Smooth muscle cell (in vitro differentiated cells): ENCODE measurements at regions not wholly inside any gene's neighbourhood (a gene's known extent, or its start where the extent isn't known, plus 50 kb on each side); places are given as distances from the start of the nearest gene placed in this dataset.

ENCODE experiments used
- DNase-seq: peaks from one replicate; lab custom pipeline; 2025; ENCODE audit not compliant: unreplicated experiment; lab: John Stamatoyannopoulos, UW
- H2AFZ ChIP-seq: fragments of 200-600 bp; sonication (generic); 2 replicates; pipeline ENCODE4 v1.6.0; 2016; ENCODE audit warnings: antibody characterized with exemption, low read depth, mild to moderate bottlenecking
- H3F3A ChIP-seq: fragments of 200-600 bp; sonication (generic); 2 replicates; pipeline ENCODE4 v1.6.0; 2017; ENCODE audit warnings: antibody characterized with exemption, low read depth
- H3K27ac ChIP-seq: fragments of 200-600 bp; sonication (generic); 2 replicates; pipeline ENCODE4 v1.5.1; 2016; ENCODE audit warnings: low read depth, mild to moderate bottlenecking
- H3K27me3 ChIP-seq: fragments of 200-600 bp; sonication (generic); 2 replicates; pipeline ENCODE4 v1.6.1; 2016; ENCODE audit warnings: low read depth, mild to moderate bottlenecking
- H3K36me3 ChIP-seq: fragments of 200-600 bp; sonication (generic); 2 replicates; pipeline ENCODE4 v1.5.1; 2016; ENCODE audit warnings: low read depth
- H3K4me1 ChIP-seq: fragments of 200-600 bp; sonication (generic); 2 replicates; pipeline ENCODE4 v1.5.1; 2016; ENCODE audit warnings: low read depth
- H3K4me2 ChIP-seq: fragments of 200-600 bp; sonication (generic); 2 replicates; pipeline ENCODE4 v1.6.0; 2016; ENCODE audit warnings: mild to moderate bottlenecking
- H3K4me3 ChIP-seq: fragments of 200-600 bp; sonication (generic); 2 replicates; pipeline ENCODE4 v1.5.1; 2016; ENCODE audit warnings: mild to moderate bottlenecking
- H3K79me2 ChIP-seq: fragments of 200-600 bp; sonication (generic); 2 replicates; pipeline ENCODE4 v1.6.0; 2016; ENCODE audit warnings: low read depth, mild to moderate bottlenecking
- H3K9ac ChIP-seq: fragments of 200-600 bp; sonication (generic); 2 replicates; pipeline ENCODE4 v1.6.0; 2016; ENCODE audit warnings: low read depth
- H3K9me3 ChIP-seq: fragments of 200-600 bp; sonication (generic); replicated peaks from 2 replicates; pipeline ENCODE4 v1.5.1; 2016; ENCODE audit warnings: low read depth
- H4K20me1 ChIP-seq: fragments of 200-600 bp; sonication (generic); 2 replicates; pipeline ENCODE4 v1.6.0; 2016; ENCODE audit warnings: low read depth
- WGBS: methylation state at CpG from one replicate; pipeline ENCODE4 v1.1.7; 2016; ENCODE audit warnings: low lambda C conversion rate; 5-methylcytosine and 5-hydroxymethylcytosine counted together
- TF ChIP-seq, protein P1 (sequence below): fragments of 200-600 bp; sonication (generic); IDR thresholded peaks from 2 replicates; pipeline ENCODE4 v1.5.1; 2017; ENCODE audit warnings: borderline replicate concordance, mild to moderate bottlenecking, antibody characterized with exemption; ENCODE audit not compliant: insufficient read depth, poor library complexity, severe bottlenecking

DNA sequence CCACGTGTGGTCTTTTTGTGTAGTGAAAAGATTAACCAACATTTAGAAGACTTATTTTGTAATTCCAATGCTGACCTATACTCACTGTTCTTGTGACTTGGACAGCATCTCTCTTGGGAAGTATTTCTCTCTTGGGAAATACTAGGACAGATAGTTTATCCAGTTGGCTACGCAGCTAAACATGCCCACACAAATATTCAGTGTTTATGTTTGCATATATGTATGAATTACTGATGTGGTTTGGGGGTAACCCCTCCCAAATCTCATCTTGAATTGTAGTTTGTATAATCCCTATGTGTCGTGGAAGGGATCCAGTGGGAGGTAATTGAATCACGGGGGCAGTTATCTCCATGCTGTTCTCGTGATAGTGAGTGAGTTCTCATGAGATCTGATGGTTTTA lies 2062.3 kb upstream of the CELF4 start:
- Histone ChIP-seq H3K79me2 (no peaks in the 10 kb centered on the region), H2AFZ (no peak overlapping the region), H3K36me3 (no peaks in the 10 kb centered on the region), H3F3A (no peaks in the 10 kb centered on the region), H3K9me3 (no peaks in the 10 kb centered on the region), H3K4me2 (no peak overlapping the region), H3K4me3 (no peak overlapping the region), H3K27ac (no peak overlapping the region), H3K4me1 (no peaks in the 10 kb centered on the region), H3K9ac (no peak overlapping the region), H4K20me1 (no peaks in the 10 kb centered on the region), H3K27me3 (no peaks in the 10 kb centered on the region)
- no peak for DNase-seq
- WGBS: 36% methylated on average over 5 of the region's 5 CpGs
- TF ChIP-seq, protein P1, sequence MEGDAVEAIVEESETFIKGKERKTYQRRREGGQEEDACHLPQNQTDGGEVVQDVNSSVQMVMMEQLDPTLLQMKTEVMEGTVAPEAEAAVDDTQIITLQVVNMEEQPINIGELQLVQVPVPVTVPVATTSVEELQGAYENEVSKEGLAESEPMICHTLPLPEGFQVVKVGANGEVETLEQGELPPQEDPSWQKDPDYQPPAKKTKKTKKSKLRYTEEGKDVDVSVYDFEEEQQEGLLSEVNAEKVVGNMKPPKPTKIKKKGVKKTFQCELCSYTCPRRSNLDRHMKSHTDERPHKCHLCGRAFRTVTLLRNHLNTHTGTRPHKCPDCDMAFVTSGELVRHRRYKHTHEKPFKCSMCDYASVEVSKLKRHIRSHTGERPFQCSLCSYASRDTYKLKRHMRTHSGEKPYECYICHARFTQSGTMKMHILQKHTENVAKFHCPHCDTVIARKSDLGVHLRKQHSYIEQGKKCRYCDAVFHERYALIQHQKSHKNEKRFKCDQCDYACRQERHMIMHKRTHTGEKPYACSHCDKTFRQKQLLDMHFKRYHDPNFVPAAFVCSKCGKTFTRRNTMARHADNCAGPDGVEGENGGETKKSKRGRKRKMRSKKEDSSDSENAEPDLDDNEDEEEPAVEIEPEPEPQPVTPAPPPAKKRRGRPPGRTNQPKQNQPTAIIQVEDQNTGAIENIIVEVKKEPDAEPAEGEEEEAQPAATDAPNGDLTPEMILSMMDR: no peak

DNA sequence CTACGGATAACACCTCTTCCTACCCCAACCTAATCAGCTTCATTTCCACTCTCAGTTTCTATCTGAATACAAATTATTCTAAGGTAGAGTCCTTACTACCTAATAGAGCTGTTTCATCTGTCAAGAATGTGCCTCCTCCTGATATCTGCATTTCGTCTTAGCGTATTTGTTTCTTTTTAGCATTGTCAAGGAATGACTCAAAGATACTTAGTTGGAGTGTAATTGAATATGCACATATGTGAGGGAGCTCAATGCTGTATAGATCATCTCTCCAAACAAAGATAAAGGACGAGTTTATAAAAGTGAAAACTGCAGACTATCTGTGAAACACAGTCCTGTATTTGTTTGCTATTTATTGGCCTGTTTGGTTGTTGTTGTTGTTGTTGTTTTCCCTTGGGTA lies 2059.4 kb upstream of the CELF4 start:
- WGBS: 28% methylated on average over 4 of the region's 4 CpGs
- Histone ChIP-seq H3K27ac (no peak overlapping the region), H3K9me3 (no peaks in the 10 kb centered on the region), H3K79me2 (no peaks in the 10 kb centered on the region), H3F3A (no peaks in the 10 kb centered on the region), H3K4me1 (no peaks in the 10 kb centered on the region), H3K4me2 (peak overlapping the region; percentile 30), H3K9ac (no peak overlapping the region), H3K36me3 (no peaks in the 10 kb centered on the region), H2AFZ (no peak overlapping the region), H3K27me3 (no peaks in the 10 kb centered on the region), H3K4me3 (no peak overlapping the region), H4K20me1 (no peaks in the 10 kb centered on the region)
- TF ChIP-seq, protein P1: no peak
- DNase-seq: no peak

DNA sequence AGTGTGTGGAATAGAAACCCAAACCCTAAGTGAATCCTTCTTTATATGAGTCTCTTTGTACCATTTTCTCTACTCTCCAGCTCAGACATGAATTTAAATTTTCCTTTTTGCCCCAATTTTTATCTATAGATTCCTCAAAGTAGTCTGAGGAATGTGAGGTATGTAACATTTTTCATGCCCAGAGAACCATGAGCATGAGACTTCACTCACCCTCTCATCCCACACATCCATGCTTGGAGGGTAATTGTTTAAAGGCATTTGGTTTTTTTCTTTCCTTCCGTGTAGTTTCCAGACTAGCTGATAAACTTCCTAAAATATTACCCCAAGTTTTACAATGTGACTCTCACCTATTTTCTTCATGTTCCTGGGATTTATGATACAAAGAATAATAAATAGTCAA lies 2056.8 kb upstream of the CELF4 start:
- H4K20me1 ChIP-seq: no peaks in the 10 kb centered on the region
- peak overlapping the region; percentile 4 for H3K4me2 ChIP-seq
- H3F3A ChIP-seq: no peaks in the 10 kb centered on the region
- no peaks in the 10 kb centered on the region for H3K79me2 ChIP-seq
- no peak overlapping the region for H2AFZ ChIP-seq
- no peak overlapping the region for H3K27ac ChIP-seq
- H3K9ac ChIP-seq: no peak overlapping the region
- TF ChIP-seq, protein P1: no peak
- WGBS: 35% methylated on average over 1 of the region's 1 CpG
- no peaks in the 10 kb centered on the region for H3K36me3 ChIP-seq
- DNase-seq: no peak
- H3K4me1 ChIP-seq: no peaks in the 10 kb centered on the region
- H3K9me3 ChIP-seq: no peaks in the 10 kb centered on the region
- no peak overlapping the region for H3K4me3 ChIP-seq
- no peaks in the 10 kb centered on the region for H3K27me3 ChIP-seq

DNA sequence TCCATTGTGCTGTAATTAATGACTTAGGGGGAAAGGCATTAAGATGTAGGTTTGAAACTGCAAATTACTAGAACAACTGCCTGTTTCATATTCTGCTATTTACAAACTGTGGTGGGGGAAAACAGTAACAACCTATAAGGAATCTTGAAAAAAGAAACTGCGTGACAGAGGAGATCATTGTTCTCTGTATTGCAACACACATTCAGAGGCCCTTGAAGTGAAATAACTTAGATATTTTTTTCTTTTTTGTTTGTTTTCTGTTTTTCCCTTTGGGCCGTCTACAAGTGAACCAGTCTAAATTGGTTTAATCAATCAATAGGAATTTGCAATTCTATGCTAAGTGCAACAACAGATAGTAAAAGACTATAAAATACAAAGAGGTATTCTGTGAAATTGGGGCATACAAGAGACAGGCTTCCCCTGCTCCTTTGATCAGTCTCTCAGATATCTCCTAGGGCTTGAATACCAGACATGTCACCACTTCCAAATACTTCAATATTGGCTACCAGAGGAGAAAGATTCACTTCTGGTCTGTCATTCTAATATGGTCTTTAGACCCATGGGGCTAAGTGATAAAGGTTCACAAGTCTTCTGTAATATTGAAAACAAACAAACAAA lies 2055.1 kb upstream of the CELF4 start:
- Histone ChIP-seq H3F3A (no peaks in the 10 kb centered on the region), H3K27me3 (no peaks in the 10 kb centered on the region), H3K4me3 (no peak overlapping the region), H3K9ac (no peak overlapping the region), H3K4me2 (no peak overlapping the region), H2AFZ (no peak overlapping the region), H3K79me2 (no peaks in the 10 kb centered on the region), H3K4me1 (no peaks in the 10 kb centered on the region), H3K9me3 (no peaks in the 10 kb centered on the region), H3K27ac (no peak overlapping the region), H3K36me3 (no peaks in the 10 kb centered on the region), H4K20me1 (no peaks in the 10 kb centered on the region)
- TF ChIP-seq, protein P1: no peak
- no peak for DNase-seq
- 61% methylated on average over 2 of the region's 2 CpGs for WGBS
